RWPE2 (cell line): ENCODE measurements at regions not wholly inside any gene's neighbourhood (a gene's known extent, or its start where the extent isn't known, plus 50 kb on each side); places are given as distances from the start of the nearest gene placed in this dataset.

Experiments used
- ATAC-seq: fragments of 200-7000 bp; cut with Tn5 transposase; 3 replicates; pipeline ENCODE4 v1.9.1; 2021; ENCODE audit warnings: low read depth
- DNase-seq: peaks from one replicate; pipeline ENCODE4 v3.0.0-alpha.2; 2020; ENCODE audit warnings: low spot score
- H3K27ac ChIP-seq: fragments of 450-650 bp; 2 replicates; pipeline ENCODE4 v1.5.1; 2017; ENCODE audit warnings: mild to moderate bottlenecking; ENCODE audit not compliant: poor library complexity, severe bottlenecking
- H3K27me3 ChIP-seq: fragments of 250-450 bp; sonication (Bioruptor Pico); 2 replicates; pipeline ENCODE4 v1.5.1; 2021; ENCODE audit warnings: mild to moderate bottlenecking, moderate library complexity; ENCODE audit not compliant: insufficient read depth, poor library complexity, severe bottlenecking
- H3K36me3 ChIP-seq: fragments of 250-450 bp; sonication (Bioruptor Pico); 2 replicates; pipeline ENCODE4 v1.5.1; 2020; ENCODE audit warnings: low read depth, mild to moderate bottlenecking, moderate library complexity
- H3K4me1 ChIP-seq: fragments of 250-450 bp; sonication (Bioruptor Pico); 2 replicates; pipeline ENCODE4 v1.5.1; 2021; ENCODE audit warnings: mild to moderate bottlenecking, moderate library complexity; ENCODE audit not compliant: insufficient read depth, poor library complexity, severe bottlenecking
- H3K4me3 ChIP-seq: fragments of 250-450 bp; sonication (Bioruptor Pico); 2 replicates; pipeline ENCODE4 v1.5.1; 2021; ENCODE audit warnings: mild to moderate bottlenecking, moderate library complexity; ENCODE audit not compliant: severe bottlenecking
- H3K9me3 ChIP-seq: fragments of 250-450 bp; sonication (Bioruptor Pico); 2 replicates; pipeline ENCODE4 v1.5.1; 2021; ENCODE audit warnings: mild to moderate bottlenecking, moderate library complexity; ENCODE audit not compliant: severe bottlenecking
- TF ChIP-seq, protein P1 (sequence below): fragments of 450-650 bp; IDR thresholded peaks from one replicate; pipeline ENCODE4 v1.5.1; 2017; ENCODE audit warnings: mild to moderate bottlenecking, moderate library complexity; ENCODE audit not compliant: poor library complexity, severe bottlenecking

GRCh38 chr3:148331081-148331846 lies 366.4 kb upstream of the AGTR1 start:
- no peaks in the 10 kb centered on the region for H3K4me1 ChIP-seq
- DNase-seq (no peak), ATAC-seq (no peak)
- H3K27ac ChIP-seq: no peak overlapping the region
- H3K4me3 ChIP-seq: no peak overlapping the region
- H3K36me3 ChIP-seq: no peaks in the 10 kb centered on the region
- no peaks in the 10 kb centered on the region for H3K27me3 ChIP-seq
- H3K9me3 ChIP-seq: no peaks in the 10 kb centered on the region
- TF ChIP-seq, protein P1, sequence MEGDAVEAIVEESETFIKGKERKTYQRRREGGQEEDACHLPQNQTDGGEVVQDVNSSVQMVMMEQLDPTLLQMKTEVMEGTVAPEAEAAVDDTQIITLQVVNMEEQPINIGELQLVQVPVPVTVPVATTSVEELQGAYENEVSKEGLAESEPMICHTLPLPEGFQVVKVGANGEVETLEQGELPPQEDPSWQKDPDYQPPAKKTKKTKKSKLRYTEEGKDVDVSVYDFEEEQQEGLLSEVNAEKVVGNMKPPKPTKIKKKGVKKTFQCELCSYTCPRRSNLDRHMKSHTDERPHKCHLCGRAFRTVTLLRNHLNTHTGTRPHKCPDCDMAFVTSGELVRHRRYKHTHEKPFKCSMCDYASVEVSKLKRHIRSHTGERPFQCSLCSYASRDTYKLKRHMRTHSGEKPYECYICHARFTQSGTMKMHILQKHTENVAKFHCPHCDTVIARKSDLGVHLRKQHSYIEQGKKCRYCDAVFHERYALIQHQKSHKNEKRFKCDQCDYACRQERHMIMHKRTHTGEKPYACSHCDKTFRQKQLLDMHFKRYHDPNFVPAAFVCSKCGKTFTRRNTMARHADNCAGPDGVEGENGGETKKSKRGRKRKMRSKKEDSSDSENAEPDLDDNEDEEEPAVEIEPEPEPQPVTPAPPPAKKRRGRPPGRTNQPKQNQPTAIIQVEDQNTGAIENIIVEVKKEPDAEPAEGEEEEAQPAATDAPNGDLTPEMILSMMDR: no peak

GRCh38 chr3:148332509-148332908 lies 365.2 kb upstream of the AGTR1 start:
- H3K27me3 ChIP-seq: no peaks in the 10 kb centered on the region
- TF ChIP-seq, protein P1: no peak
- no peaks in the 10 kb centered on the region for H3K4me1 ChIP-seq
- ATAC-seq (no peak), DNase-seq (no peak)
- H3K4me3 ChIP-seq: no peak overlapping the region
- no peak overlapping the region for H3K27ac ChIP-seq
- no peaks in the 10 kb centered on the region for H3K36me3 ChIP-seq
- H3K9me3 ChIP-seq: no peaks in the 10 kb centered on the region

DNA sequence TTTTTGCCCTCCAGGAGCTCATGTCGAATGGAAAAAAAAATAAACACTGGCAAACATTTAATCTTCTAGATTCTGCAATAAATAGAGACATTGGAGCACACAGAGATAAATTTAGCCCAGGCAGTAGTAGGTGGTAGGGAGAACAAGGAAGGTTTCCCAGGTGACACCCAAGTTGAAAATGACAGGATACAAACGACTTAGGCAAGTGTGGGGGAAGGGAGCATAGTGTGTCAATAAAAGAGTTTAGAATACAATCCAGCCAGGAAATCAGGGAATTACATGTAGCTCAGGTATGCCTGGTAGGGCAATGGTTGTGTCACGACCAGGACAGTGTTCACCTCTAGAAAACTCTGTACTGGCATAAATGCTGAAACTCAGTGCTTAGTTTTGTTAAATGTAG lies 364.6 kb upstream of the AGTR1 start:
- DNase-seq: no peak
- TF ChIP-seq, protein P1: no peak
- peak; percentile 52; the same call in 2 of the 3 replicates for ATAC-seq
- Histone ChIP-seq H3K36me3 (no peaks in the 10 kb centered on the region), H3K27ac (no peak overlapping the region), H3K27me3 (no peaks in the 10 kb centered on the region), H3K9me3 (no peaks in the 10 kb centered on the region), H3K4me3 (no peak overlapping the region), H3K4me1 (no peaks in the 10 kb centered on the region)

DNA sequence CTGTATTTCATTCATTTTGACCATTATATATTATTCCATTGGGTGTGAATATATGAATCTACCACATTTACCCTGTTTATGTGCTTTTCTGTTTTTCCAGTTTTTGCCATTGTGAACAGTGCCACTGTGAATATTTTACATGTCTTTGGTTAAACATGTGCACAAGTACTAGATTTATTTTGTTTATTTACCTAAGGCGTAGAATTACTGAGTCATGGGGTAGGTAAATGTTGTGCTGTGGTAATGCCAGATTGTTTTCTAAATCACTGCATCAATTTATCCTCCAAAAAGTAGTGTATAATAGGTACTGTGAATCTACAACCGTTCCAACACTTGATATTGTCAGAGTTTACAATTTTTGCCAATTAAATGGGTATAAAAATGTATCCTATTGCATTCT lies 362.1 kb upstream of the AGTR1 start:
- no peak for DNase-seq
- TF ChIP-seq, protein P1: no peak
- no peak overlapping the region for H3K4me3 ChIP-seq

DNA sequence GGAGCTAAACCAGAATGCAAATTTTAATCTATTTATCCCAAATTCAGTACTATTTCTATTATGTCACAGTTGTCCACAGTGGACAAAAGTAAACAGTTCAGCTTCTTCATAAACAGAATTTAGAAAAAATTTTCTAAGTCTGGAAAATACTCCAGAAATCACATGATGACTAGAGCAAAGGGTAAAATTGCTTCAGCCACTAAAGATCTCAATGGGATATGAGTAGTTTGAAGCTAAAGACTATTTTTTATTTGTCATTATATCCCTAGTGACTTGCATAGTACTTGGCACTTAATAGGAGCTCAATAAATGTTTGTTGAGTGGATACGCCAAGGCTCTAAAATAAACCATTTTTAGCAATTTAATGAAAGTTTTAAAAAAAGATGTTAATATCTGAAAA lies 354.3 kb upstream of the AGTR1 start:
- no peaks in the 10 kb centered on the region for H3K9me3 ChIP-seq
- no peak for ATAC-seq
- DNase-seq: no peak
- no peak overlapping the region for H3K27ac ChIP-seq
- H3K36me3 ChIP-seq: no peaks in the 10 kb centered on the region
- TF ChIP-seq, protein P1: no peak
- H3K4me1 ChIP-seq: no peaks in the 10 kb centered on the region
- H3K27me3 ChIP-seq: no peaks in the 10 kb centered on the region
- no peak overlapping the region for H3K4me3 ChIP-seq

More for the DNA sequence above, 362.1 kb upstream of the AGTR1 start:
- Histone ChIP-seq H3K27ac (no peak overlapping the region), H3K36me3 (no peaks in the 10 kb centered on the region), H3K27me3 (no peaks in the 10 kb centered on the region), H3K9me3 (no peaks in the 10 kb centered on the region), H3K4me1 (no peaks in the 10 kb centered on the region)
- no peak for ATAC-seq
